Activated T-cell treated with anti-CD3 and anti-CD28 coated beads, Interleukin-2, amount 50 U/mL, for 72 hours (primary cell): ENCODE measurements at regions not wholly inside any gene's neighbourhood (a gene's known extent, or its start where the extent isn't known, plus 50 kb on each side); places are given as distances from the start of the nearest gene placed in this dataset.
A peak's percentile ranks its signal among the peaks of the same experiment; 100 is the strongest.

Experiments used
- ATAC-seq, 2 donors: fragments of 150-1000 bp; cut with Tn5 transposase; replicated peaks in 1 of 2; 2 replicates each; pipeline ENCODE4 v1.10.0; 2021; ENCODE audit warnings: moderate library complexity in 2 of 2, mild to moderate bottlenecking in 1 of 2
- DNase-seq, 2 donors: peaks; one replicate each; pipeline ENCODE4 v3.0.0; 2021 to 2022; ENCODE audit warnings: mixed read lengths in 1 of 2
- H3K27ac Mint-ChIP-seq: one replicate; pipeline ENCODE4 v1.8.0; 2022; ENCODE audit warnings: mild to moderate bottlenecking, moderate library complexity, mixed read lengths
- H3K27me3 Mint-ChIP-seq: one replicate; pipeline ENCODE4 v1.8.0; 2022; ENCODE audit warnings: low read depth, mixed read lengths
- H3K36me3 Mint-ChIP-seq, 2 donors: one replicate each; pipeline ENCODE4 v1.8.0; 2022; ENCODE audit warnings: mixed read lengths in 2 of 2, mild to moderate bottlenecking in 1 of 2; ENCODE audit not compliant: insufficient read depth in 2 of 2
- H3K4me1 Mint-ChIP-seq: one replicate; pipeline ENCODE4 v1.8.0; 2022; ENCODE audit warnings: low read depth, mixed read lengths
- H3K4me3 Mint-ChIP-seq, 2 donors: one replicate each; pipeline ENCODE4 v1.8.0; 2022; ENCODE audit warnings: mild to moderate bottlenecking in 2 of 2, mixed read lengths in 2 of 2, moderate library complexity in 2 of 2
- H3K9me3 Mint-ChIP-seq, 2 donors: one replicate each; pipeline ENCODE4 v1.8.0; 2022; ENCODE audit warnings: mixed read lengths in 2 of 2

DNA sequence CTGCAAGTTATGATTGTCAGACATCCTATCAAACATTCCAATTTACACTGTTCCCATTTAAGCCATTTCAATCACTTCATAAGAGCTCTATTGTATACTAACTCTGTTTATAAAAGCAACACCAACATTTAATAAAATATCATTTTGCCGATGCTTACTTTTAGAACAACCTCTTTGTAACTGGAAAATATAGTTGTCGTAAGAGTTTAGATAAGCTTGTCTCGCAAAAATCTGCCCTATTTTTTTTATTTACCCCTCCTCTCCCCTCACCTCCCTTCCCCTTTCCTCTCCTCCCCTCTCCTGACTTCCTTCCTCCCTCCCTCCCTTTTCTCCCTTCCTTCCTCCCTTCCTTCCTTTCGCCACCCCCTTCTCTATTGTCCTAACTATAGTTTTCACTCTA is 105.7 kb upstream of the PEX5L start:
- H3K27ac Mint-ChIP-seq: no peak overlapping the region
- peaks cover 0 to 4% of the 10 kb centered on the region in 2 donors for H3K9me3 Mint-ChIP-seq
- H3K27me3 Mint-ChIP-seq: no peaks in the 10 kb centered on the region
- no peak overlapping the region for H3K4me3 Mint-ChIP-seq
- no peaks in the 10 kb centered on the region for H3K36me3 Mint-ChIP-seq
- H3K4me1 Mint-ChIP-seq: no peaks in the 10 kb centered on the region
- ATAC-seq (no peak), DNase-seq (no peak)

GRCh38 chr3:180161770-180162169 is 125.0 kb upstream of the PEX5L start:
- no peak overlapping the region for H3K4me3 Mint-ChIP-seq
- ATAC-seq: no peak
- DNase-seq: no peak
- H3K27ac Mint-ChIP-seq: no peak overlapping the region
- H3K27me3 Mint-ChIP-seq: no peaks in the 10 kb centered on the region
- no peaks in the 10 kb centered on the region for H3K36me3 Mint-ChIP-seq
- H3K9me3 Mint-ChIP-seq: peaks cover 2 to 6% of the 10 kb centered on the region in 2 donors
- no peaks in the 10 kb centered on the region for H3K4me1 Mint-ChIP-seq

DNA sequence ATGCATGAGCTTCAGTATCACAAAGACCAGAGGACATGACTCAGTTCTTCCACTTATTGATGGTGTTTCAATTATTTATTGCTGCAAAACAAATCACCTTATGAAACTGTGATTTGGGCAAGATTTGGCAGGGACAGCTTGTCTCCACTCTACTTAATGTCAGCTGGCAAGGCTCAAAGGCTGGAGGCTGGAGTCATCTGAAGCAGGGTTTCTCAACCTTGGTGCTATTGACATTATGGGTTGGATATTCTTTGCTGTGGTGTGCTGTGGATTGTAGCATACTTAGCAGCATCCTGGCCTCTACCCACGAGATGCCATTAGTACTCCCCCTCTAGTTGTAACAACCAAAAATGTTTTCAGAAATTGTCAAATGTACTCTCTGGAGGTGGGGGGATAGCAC is 138.8 kb upstream of the PEX5L start:
- no peak overlapping the region for H3K4me3 Mint-ChIP-seq
- ATAC-seq (no peak), DNase-seq (no peak)
- H3K4me1 Mint-ChIP-seq: no peaks in the 10 kb centered on the region
- no peak overlapping the region for H3K27ac Mint-ChIP-seq
- no peaks in the 10 kb centered on the region for H3K27me3 Mint-ChIP-seq
- peaks cover 6 to 12% of the 10 kb centered on the region in 2 donors for H3K9me3 Mint-ChIP-seq
- H3K36me3 Mint-ChIP-seq: no peaks in the 10 kb centered on the region

GRCh38 chr3:180176059-180176458 is 139.3 kb upstream of the PEX5L start:
- DNase-seq: no peak
- no peak overlapping the region for H3K4me3 Mint-ChIP-seq

DNA sequence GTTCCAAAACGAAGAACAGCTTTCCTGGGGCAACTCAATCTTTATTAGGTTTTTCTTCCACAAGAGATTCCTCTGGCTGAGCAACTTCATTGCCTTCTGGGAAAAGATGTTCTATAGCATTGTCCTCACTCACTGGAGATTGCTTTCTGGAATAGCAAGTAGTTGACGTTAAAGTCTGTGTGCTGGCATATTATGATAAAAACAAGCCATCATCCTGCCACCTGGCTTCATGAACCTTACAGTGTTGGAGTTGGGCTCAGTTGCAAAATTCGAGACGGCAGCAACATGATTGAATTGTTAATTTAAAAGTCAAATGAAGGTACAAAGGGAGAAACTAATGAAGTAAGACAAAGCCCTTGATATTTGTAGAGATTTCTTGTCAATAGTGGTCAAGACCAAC is 140.5 kb upstream of the PEX5L start:
- H3K4me1 Mint-ChIP-seq: no peaks in the 10 kb centered on the region

More at GRCh38 chr3:180176059-180176458, 139.3 kb upstream of the PEX5L start:
- Mint-ChIP-seq H3K27ac (no peak overlapping the region), H3K36me3 (no peaks in the 10 kb centered on the region), H3K4me1 (no peaks in the 10 kb centered on the region), H3K27me3 (no peaks in the 10 kb centered on the region), H3K9me3 (peaks cover 6 to 12% of the 10 kb centered on the region in 2 donors)
- no peak for ATAC-seq

DNA sequence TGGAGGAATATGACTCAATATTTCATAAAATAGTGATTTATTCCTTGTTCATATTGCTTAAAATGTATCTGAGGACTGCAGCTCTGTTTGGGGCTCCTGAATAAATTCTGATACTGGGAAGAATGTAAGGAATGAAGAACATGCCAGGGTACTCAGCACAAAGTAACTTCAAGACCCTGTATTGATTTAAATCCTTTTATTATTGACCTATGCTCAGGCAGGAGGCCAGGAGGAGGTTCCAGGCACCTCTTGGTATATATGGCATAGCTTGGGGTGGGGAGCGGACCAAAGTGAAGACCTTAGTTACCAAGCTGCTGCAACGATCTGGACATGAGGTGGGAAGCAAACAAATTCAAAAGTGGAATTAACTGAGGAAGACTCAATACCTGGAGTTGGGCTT is 142.8 kb upstream of the PEX5L start:
- no peaks in the 10 kb centered on the region for H3K27me3 Mint-ChIP-seq
- H3K9me3 Mint-ChIP-seq: peaks cover 0 to 5% of the 10 kb centered on the region in 2 donors
- no peak overlapping the region for H3K4me3 Mint-ChIP-seq
- DNase-seq: no peak
- H3K36me3 Mint-ChIP-seq: no peaks in the 10 kb centered on the region
- no peak overlapping the region for H3K27ac Mint-ChIP-seq
- H3K4me1 Mint-ChIP-seq: no peaks in the 10 kb centered on the region
- no peak for ATAC-seq

More for the DNA sequence above, 140.5 kb upstream of the PEX5L start:
- H3K27me3 Mint-ChIP-seq: no peaks in the 10 kb centered on the region
- H3K36me3 Mint-ChIP-seq: no peaks in the 10 kb centered on the region
- no peak overlapping the region for H3K27ac Mint-ChIP-seq
- H3K4me3 Mint-ChIP-seq: no peak overlapping the region
- no peak for DNase-seq
- no peak for ATAC-seq
- peaks cover 6 to 12% of the 10 kb centered on the region in 2 donors for H3K9me3 Mint-ChIP-seq

DNA sequence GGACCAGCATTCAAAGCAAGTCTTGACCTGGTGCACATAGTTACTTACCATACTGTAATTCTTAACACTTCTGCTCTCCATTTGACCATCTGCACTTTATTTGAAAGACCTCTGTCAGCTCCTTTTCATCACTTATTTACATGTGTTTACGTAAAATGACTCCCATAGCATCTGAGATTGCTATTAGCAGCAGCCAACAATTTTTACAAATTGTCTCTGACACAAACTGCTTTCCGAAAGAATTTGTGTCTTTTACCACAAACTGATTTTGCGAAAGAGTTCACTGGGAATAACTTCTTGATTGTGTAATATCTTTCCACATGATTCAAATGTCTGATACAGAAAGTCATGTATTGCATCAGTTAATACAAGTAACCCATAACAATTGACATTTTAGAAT is 144.1 kb upstream of the PEX5L start:
- H3K4me3 Mint-ChIP-seq: no peak overlapping the region
- H3K36me3 Mint-ChIP-seq: no peaks in the 10 kb centered on the region
- no peaks in the 10 kb centered on the region for H3K4me1 Mint-ChIP-seq
- H3K27ac Mint-ChIP-seq: no peak overlapping the region
- no peak for ATAC-seq
- DNase-seq: no peak
- H3K27me3 Mint-ChIP-seq: no peaks in the 10 kb centered on the region
- peaks cover 0 to 5% of the 10 kb centered on the region in 2 donors for H3K9me3 Mint-ChIP-seq

- Mint-ChIP-seq H3K27ac (no peak overlapping the region), H3K36me3 (no peaks in the 10 kb centered on the region), H3K9me3 (peaks cover 0 to 2% of the 10 kb centered on the region in 2 donors), H3K4me1 (no peaks in the 10 kb centered on the region), H3K4me3 (no peak overlapping the region), H3K27me3 (no peaks in the 10 kb centered on the region)
- ATAC-seq (no peak), DNase-seq (no peak)
Measured at GRCh38 chr3:180181387-180181786, 144.7 kb upstream of the PEX5L start.

DNA sequence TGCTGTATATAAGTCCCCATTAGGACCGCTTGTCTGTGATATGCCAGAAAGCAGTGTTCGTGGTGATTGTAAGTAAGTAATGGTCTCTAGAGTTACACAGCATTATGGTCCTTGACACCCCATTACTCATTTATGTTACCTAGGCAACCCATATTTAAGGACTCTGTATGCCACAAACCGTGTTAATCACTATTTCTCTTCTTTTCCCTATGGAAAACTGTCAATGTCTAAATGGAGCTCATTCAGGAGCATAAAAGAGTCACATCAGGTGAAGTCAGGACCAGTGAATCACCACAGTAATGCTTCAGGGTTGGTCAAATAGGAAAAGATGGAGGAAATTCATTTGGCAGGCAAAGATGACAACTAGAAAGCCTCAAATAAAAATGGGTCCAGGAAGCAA is 146.6 kb upstream of the PEX5L start:
- H3K9me3 Mint-ChIP-seq: peaks cover 0 to 2% of the 10 kb centered on the region in 2 donors
- H3K36me3 Mint-ChIP-seq: no peaks in the 10 kb centered on the region
- no peak overlapping the region for H3K27ac Mint-ChIP-seq
- no peaks in the 10 kb centered on the region for H3K4me1 Mint-ChIP-seq
- DNase-seq: no peak
- H3K4me3 Mint-ChIP-seq: no peak overlapping the region
- ATAC-seq: no peak
- no peaks in the 10 kb centered on the region for H3K27me3 Mint-ChIP-seq

DNA sequence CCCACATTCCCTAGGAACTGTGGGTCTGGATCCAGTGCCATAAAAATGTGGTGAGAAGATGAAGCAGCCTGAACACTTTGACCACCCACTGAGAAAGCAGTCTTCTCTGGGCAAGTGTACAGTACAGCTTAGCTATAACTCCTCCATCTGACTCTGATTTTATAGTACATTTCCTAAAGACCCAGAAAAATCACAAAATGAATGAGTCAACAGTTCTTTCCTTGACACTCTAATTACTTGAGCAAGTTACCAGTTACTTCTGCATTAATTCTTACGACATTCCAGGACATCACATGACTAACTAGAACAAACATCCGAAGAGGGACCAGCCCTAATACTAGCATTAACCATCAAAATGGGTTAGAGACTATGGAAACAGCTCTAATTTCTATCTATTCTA is 148.1 kb upstream of the PEX5L start:
- Mint-ChIP-seq H3K4me3 (no peak overlapping the region), H3K27me3 (no peaks in the 10 kb centered on the region), H3K4me1 (no peaks in the 10 kb centered on the region), H3K9me3 (peaks cover 0 to 2% of the 10 kb centered on the region in 2 donors), H3K36me3 (no peaks in the 10 kb centered on the region), H3K27ac (no peak overlapping the region)
- no peak for ATAC-seq
- no peak for DNase-seq

DNA sequence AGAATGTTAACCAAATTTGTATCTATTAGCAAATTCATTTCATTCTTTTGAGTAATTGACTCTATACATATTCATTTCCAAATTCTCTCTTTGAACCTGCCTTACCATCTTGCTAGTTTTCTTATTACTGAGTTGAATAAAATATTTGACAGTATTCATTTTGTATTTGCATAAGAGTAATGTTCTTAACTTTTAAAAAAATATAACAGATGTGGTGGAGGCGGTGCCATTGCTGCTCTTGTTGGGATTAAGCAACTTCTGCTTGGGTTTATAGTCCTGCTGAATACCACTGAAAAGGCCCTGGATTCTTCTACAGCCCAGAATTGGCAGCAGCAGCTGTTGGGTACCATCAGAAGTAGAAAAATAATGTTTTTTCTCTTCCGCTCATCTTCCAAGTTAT is 148.9 kb upstream of the PEX5L start:
- no peak overlapping the region for H3K4me3 Mint-ChIP-seq
- no peaks in the 10 kb centered on the region for H3K27me3 Mint-ChIP-seq
- ATAC-seq (no peak), DNase-seq (no peak)
- H3K36me3 Mint-ChIP-seq: no peaks in the 10 kb centered on the region
- no peak overlapping the region for H3K27ac Mint-ChIP-seq
- peaks cover 0 to 2% of the 10 kb centered on the region in 2 donors for H3K9me3 Mint-ChIP-seq
- no peaks in the 10 kb centered on the region for H3K4me1 Mint-ChIP-seq

DNA sequence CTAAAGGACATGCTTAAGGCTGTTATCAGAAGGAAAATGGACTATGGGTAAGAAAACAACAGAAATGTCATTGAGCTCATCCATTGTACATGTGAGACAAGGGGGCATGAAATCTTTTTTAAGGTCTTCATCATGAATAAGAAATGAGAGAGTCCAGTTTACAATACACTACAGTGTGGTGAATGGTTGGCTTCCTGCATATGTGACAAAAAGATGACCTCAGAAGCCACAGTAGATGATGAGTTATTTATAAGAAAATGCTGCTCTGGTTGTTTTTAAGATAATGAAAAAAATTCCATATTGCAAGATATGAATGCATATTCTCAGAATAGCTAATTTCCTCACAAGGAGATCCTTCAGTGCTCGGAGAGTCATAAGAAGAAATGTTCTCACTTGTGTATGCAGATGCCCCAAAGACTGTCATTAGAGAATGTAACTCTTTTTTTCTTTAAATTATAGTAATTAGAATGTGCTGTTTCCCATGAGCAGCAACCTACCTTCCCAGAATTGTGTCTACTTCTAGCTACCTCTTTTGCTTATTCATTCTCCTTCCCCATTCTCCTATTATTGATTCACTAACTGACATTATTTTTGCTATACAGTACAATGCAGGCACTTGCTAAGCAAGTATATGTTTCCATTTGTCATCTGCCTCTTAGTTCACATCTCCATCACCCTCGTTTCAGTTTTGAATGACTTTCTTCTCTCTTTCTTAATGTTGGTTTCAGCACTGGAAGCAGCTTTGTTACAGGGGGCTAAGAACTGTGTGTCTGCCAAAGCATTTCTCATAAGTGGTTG is 152.0 kb upstream of the PEX5L start:
- no peaks in the 10 kb centered on the region for H3K9me3 Mint-ChIP-seq
- no peaks in the 10 kb centered on the region for H3K4me1 Mint-ChIP-seq
- H3K36me3 Mint-ChIP-seq: no peaks in the 10 kb centered on the region
- H3K27me3 Mint-ChIP-seq: no peaks in the 10 kb centered on the region
- peak overlapping the region in 1 of 2 donors; percentile 6 for H3K4me3 Mint-ChIP-seq
- peak overlapping the region; percentile 2 for H3K27ac Mint-ChIP-seq
- no peak for DNase-seq
- ATAC-seq: peak in 1 of 2 donors; percentile 84

DNA sequence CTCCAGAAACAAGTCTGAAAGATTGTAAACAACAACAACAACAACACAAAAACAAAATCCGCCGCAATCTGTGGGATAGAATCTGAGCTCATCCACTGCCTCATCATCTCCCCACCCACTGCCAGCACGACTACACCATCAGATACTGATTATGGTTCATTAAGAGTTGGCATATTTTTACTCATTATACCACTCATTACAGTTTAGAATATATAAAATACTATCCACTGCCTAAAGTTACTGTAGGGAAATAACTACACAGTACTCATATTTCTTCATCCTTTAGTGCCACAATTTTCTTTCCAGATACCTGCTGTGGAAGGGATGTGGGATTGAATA is 152.5 kb upstream of the PEX5L start:
- no peaks in the 10 kb centered on the region for H3K9me3 Mint-ChIP-seq
- ATAC-seq: peak in 1 of 2 donors; percentile 54
- no peaks in the 10 kb centered on the region for H3K27me3 Mint-ChIP-seq
- DNase-seq: peak in 1 of 2 donors; percentile 8
- peak overlapping the region in 1 of 2 donors; percentile 6 for H3K4me3 Mint-ChIP-seq
- no peaks in the 10 kb centered on the region for H3K36me3 Mint-ChIP-seq
- no peaks in the 10 kb centered on the region for H3K4me1 Mint-ChIP-seq
- peak overlapping the region; percentile 2 for H3K27ac Mint-ChIP-seq

DNA sequence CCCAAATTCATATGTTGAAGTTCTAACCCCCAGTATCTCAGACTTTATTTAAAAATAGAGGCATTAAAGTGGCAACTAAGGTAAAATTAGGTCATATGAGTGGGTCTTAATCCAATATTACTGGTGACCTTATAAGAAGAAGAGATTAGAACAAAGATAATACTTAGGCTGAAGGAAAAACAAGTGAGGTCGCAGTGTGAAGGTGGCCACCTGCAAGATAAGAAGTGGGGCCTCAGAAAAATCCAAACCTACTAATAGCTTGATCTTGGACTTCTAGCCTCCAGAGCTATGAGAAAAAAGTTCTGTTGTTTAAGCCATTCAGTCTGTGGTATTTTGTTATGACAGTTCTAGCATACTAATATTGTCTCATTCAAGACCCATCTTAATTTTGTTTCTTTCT is 159.9 kb upstream of the PEX5L start:
- no peak overlapping the region for H3K27ac Mint-ChIP-seq
- H3K27me3 Mint-ChIP-seq: no peaks in the 10 kb centered on the region
- DNase-seq (no peak), ATAC-seq (no peak)
- no peaks in the 10 kb centered on the region for H3K4me1 Mint-ChIP-seq
- no peaks in the 10 kb centered on the region for H3K36me3 Mint-ChIP-seq
- no peak overlapping the region for H3K4me3 Mint-ChIP-seq
- H3K9me3 Mint-ChIP-seq: peaks cover 0 to 3% of the 10 kb centered on the region in 2 donors
